ENCODE measurements at regions not wholly inside any gene's neighbourhood (a gene's known extent, or its start where the extent isn't known, plus 50 kb on each side); places are given as distances from the start of the nearest gene placed in this dataset.

- Histone ChIP-seq H3K4me3 (no peak overlapping the region), H3K4me1 (replicated peaks) (peaks cover 34% of the 10 kb centered on the region), H3K9me3 (replicated peaks) (no peaks in the 10 kb centered on the region), H3K27me3 (replicated peaks) (no peaks in the 10 kb centered on the region), H3K36me3 (no peaks in the 10 kb centered on the region), H3K27ac (no peak overlapping the region)
- no peak for DNase-seq (ENCODE audit: low read depth in 1 of 2, low spot score in 2 of 2)
Measured at GRCh38 chr12:80045594-80045993, 53.7 kb upstream of the OTOGL start.

DNA sequence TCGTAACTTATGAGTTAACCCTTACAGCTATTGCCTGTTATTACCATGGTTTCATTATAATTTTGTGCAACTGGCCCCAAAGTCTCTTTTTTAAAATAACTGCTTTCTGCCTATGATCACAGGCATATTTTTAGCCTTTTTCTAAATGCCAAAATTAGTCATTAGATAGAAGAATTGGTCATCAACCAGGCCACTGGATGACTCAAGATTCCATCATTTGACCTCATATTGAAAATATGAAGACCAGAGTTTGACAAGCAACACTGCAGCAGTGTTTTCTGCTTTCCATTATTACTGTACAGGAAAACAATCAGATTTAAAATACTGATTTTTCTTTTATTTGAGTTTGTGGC, 54.7 kb upstream of the OTOGL start:
- H3K9me3 ChIP-seq (replicated peaks) = no peaks in the 10 kb centered on the region
- peaks cover 39% of the 10 kb centered on the region for H3K4me1 ChIP-seq (replicated peaks)
- no peak overlapping the region for H3K4me3 ChIP-seq
- H3K27me3 ChIP-seq (replicated peaks) = no peaks in the 10 kb centered on the region
- H3K27ac ChIP-seq = peak overlapping the region; percentile 50
- peak in 1 of 2 experiments; percentile 52 for DNase-seq (ENCODE audit: low read depth in 1 of 2, low spot score in 2 of 2)
- no peaks in the 10 kb centered on the region for H3K36me3 ChIP-seq

DNA sequence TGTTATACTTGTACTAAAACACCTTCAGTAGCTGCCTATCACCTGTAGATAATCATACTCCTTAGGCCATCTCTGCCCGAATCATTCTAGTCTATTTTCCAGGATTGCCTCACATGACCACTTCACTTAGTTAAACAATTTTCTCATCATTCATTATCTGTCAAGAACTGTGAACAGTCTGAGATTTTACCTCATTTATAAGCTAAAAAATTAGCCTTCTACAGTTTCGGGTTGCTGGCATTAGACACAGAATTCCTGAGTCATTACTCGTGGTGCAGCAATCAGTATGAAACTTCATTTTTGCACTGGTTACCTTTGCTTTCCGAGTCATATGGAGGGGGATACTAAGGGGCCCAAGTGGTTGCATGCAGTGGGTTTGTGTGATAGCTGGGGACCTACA, 57.6 kb upstream of the OTOGL start:
- Histone ChIP-seq H3K4me1 (replicated peaks) (peaks cover 39% of the 10 kb centered on the region), H3K4me3 (no peak overlapping the region), H3K27me3 (replicated peaks) (no peaks in the 10 kb centered on the region), H3K27ac (0 out of 2 replicates have a peak overlapping the region, but pooled peaks have one; percentile 9), H3K36me3 (no peaks in the 10 kb centered on the region), H3K9me3 (replicated peaks) (no peaks in the 10 kb centered on the region)
- DNase-seq (ENCODE audit: low read depth in 1 of 2, low spot score in 2 of 2) = no peak

DNA sequence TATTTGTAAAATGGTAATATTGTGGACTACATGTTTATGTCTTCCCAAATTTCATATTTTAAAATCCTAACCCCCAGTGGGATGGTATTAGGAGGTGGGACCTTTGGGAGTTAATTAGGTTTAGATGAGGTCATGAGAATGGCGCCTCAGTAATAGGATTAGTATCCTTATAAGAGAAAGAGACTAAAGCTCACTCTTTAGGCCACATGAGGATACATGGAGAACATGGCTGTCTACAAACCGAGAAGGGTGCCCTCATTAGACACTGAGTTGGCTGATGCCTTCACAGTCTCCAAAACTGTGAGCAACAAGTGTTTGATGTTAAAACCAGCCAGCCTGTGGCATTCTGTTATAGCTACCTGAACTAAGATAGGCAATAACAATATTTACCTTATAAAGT, 58.3 kb upstream of the OTOGL start:
- no peak for DNase-seq (ENCODE audit: low read depth in 1 of 2, low spot score in 2 of 2)
- Histone ChIP-seq H3K4me1 (replicated peaks) (peaks cover 39% of the 10 kb centered on the region), H3K27ac (no peak overlapping the region), H3K4me3 (no peak overlapping the region), H3K27me3 (replicated peaks) (no peaks in the 10 kb centered on the region), H3K36me3 (no peaks in the 10 kb centered on the region), H3K9me3 (replicated peaks) (no peaks in the 10 kb centered on the region)

DNA sequence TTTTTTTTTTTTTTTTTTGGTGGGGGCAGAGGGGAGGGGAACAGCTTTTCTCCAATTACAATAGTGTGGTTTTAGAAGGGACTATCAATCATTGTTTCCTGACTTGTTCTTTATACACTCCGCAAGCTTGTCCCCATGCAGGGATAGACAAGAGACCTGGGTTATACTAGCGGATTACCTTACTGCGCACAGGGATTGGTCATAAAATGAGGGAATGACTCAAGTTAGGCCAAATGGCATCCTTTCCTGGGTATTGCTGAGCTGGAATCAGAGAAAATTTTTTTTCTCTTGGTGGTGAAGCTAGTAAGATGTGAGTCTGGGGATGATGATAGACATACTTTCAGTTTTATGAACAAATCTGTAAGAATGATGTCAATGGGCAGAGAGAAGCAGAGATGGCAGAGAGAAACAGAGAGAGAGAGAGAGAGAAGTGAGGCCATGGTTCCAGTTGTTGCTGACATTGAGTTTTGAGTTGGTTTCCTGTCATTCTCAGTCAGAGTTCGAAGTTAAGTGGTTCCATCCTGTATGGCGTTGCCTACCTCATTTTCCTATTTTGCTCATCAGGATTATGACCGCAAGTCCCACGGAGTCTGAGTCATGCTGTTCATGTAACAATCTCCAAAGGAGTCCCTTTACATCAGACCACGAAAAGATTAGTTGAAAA, 59.1 kb upstream of the OTOGL start:
- H3K27ac ChIP-seq = peak overlapping the region; percentile 40; the same call in 1 of the 2 replicates
- no peak for DNase-seq (ENCODE audit: low read depth in 1 of 2, low spot score in 2 of 2)
- H3K4me3 ChIP-seq = no peak overlapping the region
- H3K36me3 ChIP-seq = no peaks in the 10 kb centered on the region
- H3K9me3 ChIP-seq (replicated peaks) = no peaks in the 10 kb centered on the region
- H3K27me3 ChIP-seq (replicated peaks) = no peaks in the 10 kb centered on the region
- peaks cover 34% of the 10 kb centered on the region for H3K4me1 ChIP-seq (replicated peaks)

DNA sequence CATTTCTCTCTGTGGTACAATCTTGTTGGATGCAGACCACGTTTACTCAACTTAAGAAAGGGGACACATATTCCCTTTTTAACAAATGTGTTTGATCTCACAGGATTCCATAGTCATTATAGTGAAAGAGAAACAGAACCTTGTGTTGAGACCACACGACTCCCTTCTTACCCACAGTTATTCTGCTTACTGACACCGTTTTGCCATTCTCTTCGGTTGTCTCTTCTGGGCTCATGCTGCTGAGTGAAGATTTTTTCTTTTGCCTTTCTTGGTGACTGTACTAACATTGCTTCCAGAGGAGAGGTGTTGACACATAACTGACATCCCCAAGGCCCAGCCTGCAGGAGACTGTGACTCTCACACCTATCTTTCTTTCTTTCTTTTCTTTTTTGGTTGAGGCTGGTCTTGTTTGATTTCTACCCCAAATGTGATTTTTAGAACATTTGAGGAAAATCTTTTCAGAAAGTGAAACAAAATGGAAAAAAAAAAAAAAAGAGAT, 61.2 kb upstream of the OTOGL start:
- Histone ChIP-seq H3K27me3 (replicated peaks) (no peaks in the 10 kb centered on the region), H3K4me1 (replicated peaks) (peaks cover 30% of the 10 kb centered on the region), H3K4me3 (no peak overlapping the region), H3K9me3 (replicated peaks) (no peaks in the 10 kb centered on the region), H3K36me3 (no peaks in the 10 kb centered on the region), H3K27ac (no peak overlapping the region)
- DNase-seq (ENCODE audit: low read depth in 1 of 2, low spot score in 2 of 2) = no peak

GRCh38 chr12:80033448-80033847, 65.9 kb upstream of the OTOGL start:
- Histone ChIP-seq H3K9me3 (replicated peaks) (no peaks in the 10 kb centered on the region), H3K36me3 (no peaks in the 10 kb centered on the region), H3K4me1 (replicated peaks) (peaks cover 15% of the 10 kb centered on the region), H3K27ac (peak overlapping the region; percentile 52), H3K27me3 (replicated peaks) (no peaks in the 10 kb centered on the region), H3K4me3 (no peak overlapping the region)
- DNase-seq (ENCODE audit: low read depth in 1 of 2, low spot score in 2 of 2) = peak in 1 of 2 experiments; percentile 42

DNA sequence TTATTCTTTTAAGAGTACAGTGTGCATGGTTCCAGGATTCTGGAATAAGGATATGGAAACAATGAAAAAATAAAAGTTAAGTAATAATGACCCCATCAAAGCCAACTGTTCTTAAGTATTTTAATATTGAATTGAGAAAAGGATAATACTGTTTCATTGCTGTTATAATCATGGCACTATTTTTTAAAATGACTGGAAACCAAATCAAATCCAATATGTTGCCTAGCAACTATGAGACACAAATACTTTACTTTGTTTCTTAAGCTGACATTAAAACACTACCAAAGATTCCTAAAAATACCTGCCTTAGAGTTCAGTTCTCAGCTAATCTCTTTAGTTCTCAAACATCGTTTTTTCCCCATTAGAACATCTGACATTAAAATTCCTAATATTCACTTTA, 66.4 kb upstream of the OTOGL start:
- H3K4me1 ChIP-seq (replicated peaks) = peaks cover 15% of the 10 kb centered on the region
- H3K36me3 ChIP-seq = no peaks in the 10 kb centered on the region
- H3K27me3 ChIP-seq (replicated peaks) = no peaks in the 10 kb centered on the region
- DNase-seq (ENCODE audit: low read depth in 1 of 2, low spot score in 2 of 2) = no peak
- no peaks in the 10 kb centered on the region for H3K9me3 ChIP-seq (replicated peaks)
- no peak overlapping the region for H3K4me3 ChIP-seq
- peak overlapping the region; percentile 52 for H3K27ac ChIP-seq

- no peak for DNase-seq (ENCODE audit: low read depth in 1 of 2, low spot score in 2 of 2)
- no peaks in the 10 kb centered on the region for H3K9me3 ChIP-seq (replicated peaks)
- H3K27me3 ChIP-seq (replicated peaks) = no peaks in the 10 kb centered on the region
- no peaks in the 10 kb centered on the region for H3K36me3 ChIP-seq
- no peak overlapping the region for H3K4me3 ChIP-seq
- peaks cover 15% of the 10 kb centered on the region for H3K4me1 ChIP-seq (replicated peaks)
- H3K27ac ChIP-seq = no peak overlapping the region
Measured at GRCh38 chr12:80031229-80031628, 68.1 kb upstream of the OTOGL start.

- Histone ChIP-seq H3K27me3 (replicated peaks) (no peaks in the 10 kb centered on the region), H3K9me3 (replicated peaks) (no peaks in the 10 kb centered on the region), H3K4me3 (no peak overlapping the region), H3K4me1 (replicated peaks) (no peaks in the 10 kb centered on the region), H3K27ac (no peak overlapping the region), H3K36me3 (no peaks in the 10 kb centered on the region)
- DNase-seq (ENCODE audit: low read depth in 1 of 2, low spot score in 2 of 2) = no peak
Measured at GRCh38 chr12:80025638-80026037, 73.7 kb upstream of the OTOGL start.

- no peaks in the 10 kb centered on the region for H3K4me1 ChIP-seq (replicated peaks)
- no peaks in the 10 kb centered on the region for H3K27me3 ChIP-seq (replicated peaks)
- no peak overlapping the region for H3K27ac ChIP-seq
- H3K36me3 ChIP-seq = no peaks in the 10 kb centered on the region
- H3K9me3 ChIP-seq (replicated peaks) = no peaks in the 10 kb centered on the region
- DNase-seq (ENCODE audit: low read depth in 1 of 2, low spot score in 2 of 2) = no peak
- no peak overlapping the region for H3K4me3 ChIP-seq
Measured at GRCh38 chr12:80019691-80020090, 79.6 kb upstream of the OTOGL start.

DNA sequence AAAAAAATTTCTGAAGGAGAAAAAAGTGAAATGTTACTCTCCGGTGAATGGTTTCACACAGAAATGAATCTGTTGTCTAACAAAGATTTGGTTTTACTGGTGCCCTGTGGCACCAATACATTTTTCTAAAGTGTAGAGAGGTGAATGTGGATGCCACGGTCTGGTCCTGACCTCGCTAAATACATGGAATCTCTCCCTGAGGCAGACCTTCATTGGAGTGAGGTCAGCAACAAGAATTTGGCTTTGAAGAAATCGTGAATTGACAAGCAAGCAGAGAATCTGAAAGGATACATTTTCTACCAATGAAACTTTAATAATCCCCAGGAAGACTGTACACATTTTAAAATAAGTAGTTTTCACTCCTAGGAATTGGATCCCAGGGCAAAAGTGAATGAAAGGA, 81.2 kb upstream of the OTOGL start:
- no peak overlapping the region for H3K27ac ChIP-seq
- H3K4me3 ChIP-seq = no peak overlapping the region
- no peak for DNase-seq (ENCODE audit: low read depth in 1 of 2, low spot score in 2 of 2)
- H3K4me1 ChIP-seq (replicated peaks) = no peaks in the 10 kb centered on the region
- H3K36me3 ChIP-seq = no peaks in the 10 kb centered on the region
- no peaks in the 10 kb centered on the region for H3K9me3 ChIP-seq (replicated peaks)
- no peaks in the 10 kb centered on the region for H3K27me3 ChIP-seq (replicated peaks)

- Histone ChIP-seq H3K4me1 (replicated peaks) (no peaks in the 10 kb centered on the region), H3K27ac (no peak overlapping the region), H3K9me3 (replicated peaks) (no peaks in the 10 kb centered on the region), H3K36me3 (no peaks in the 10 kb centered on the region), H3K27me3 (replicated peaks) (no peaks in the 10 kb centered on the region), H3K4me3 (no peak overlapping the region)
- DNase-seq (ENCODE audit: low read depth in 1 of 2, low spot score in 2 of 2) = no peak
Measured at GRCh38 chr12:80017261-80017870, 82.0 kb upstream of the OTOGL start.

GRCh38 chr12:80016684-80017083, 81.8 kb upstream of the PPP1R12A start:
- Histone ChIP-seq H3K27ac (no peak overlapping the region), H3K36me3 (no peaks in the 10 kb centered on the region), H3K27me3 (replicated peaks) (no peaks in the 10 kb centered on the region), H3K4me1 (replicated peaks) (no peaks in the 10 kb centered on the region), H3K9me3 (replicated peaks) (no peaks in the 10 kb centered on the region), H3K4me3 (no peak overlapping the region)
- no peak for DNase-seq (ENCODE audit: low read depth in 1 of 2, low spot score in 2 of 2)

DNA sequence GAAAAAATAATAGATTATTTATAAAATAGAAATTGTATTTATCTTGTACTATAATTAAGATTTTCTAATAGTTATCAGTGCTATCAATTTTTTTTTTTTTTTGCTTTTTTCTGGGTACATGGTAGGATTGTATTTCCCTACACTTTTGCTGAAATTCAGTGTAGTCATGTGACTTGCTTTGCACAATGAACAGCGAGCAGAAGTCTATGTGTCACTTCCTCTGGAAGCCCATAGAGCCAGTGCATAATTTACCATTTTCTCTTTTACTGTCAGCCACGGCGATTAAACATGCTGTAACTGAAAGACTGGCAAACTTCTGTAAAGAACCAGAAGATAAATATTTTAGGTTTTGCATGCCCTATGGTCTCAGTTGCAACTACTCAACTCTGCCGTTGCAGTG, 80.8 kb upstream of the PPP1R12A start:
- Histone ChIP-seq H3K4me1 (replicated peaks) (no peaks in the 10 kb centered on the region), H3K27me3 (replicated peaks) (no peaks in the 10 kb centered on the region), H3K36me3 (no peaks in the 10 kb centered on the region), H3K4me3 (no peak overlapping the region), H3K9me3 (replicated peaks) (no peaks in the 10 kb centered on the region), H3K27ac (no peak overlapping the region)
- no peak for DNase-seq (ENCODE audit: low read depth in 1 of 2, low spot score in 2 of 2)
